ENCODE measurements at regions not wholly inside any gene's neighbourhood (a gene's known extent, or its start where the extent isn't known, plus 50 kb on each side); places are given as distances from the start of the nearest gene placed in this dataset.

GRCh38 chr2:136360790-136361189 lies 242.8 kb upstream of the CXCR4 start:
- DNase-seq = no peak
- in situ Hi-C loops (cut with HindIII; ENCODE audit: low pct_ligation_motif_present, low pct_unique_long_range_greater_than_20kb, low sequenced_read_pairs) = no loop called here

GRCh38 chr2:136359121-136359965 lies 241.4 kb upstream of the CXCR4 start:
- in situ Hi-C loops (cut with HindIII; ENCODE audit: low pct_ligation_motif_present, low pct_unique_long_range_greater_than_20kb, low sequenced_read_pairs) = no loop called here
- DNase-seq = no peak

- DNase-seq = no peak
- in situ Hi-C loops (cut with HindIII; ENCODE audit: low pct_ligation_motif_present, low pct_unique_long_range_greater_than_20kb, low sequenced_read_pairs) = no loop called here
Measured at GRCh38 chr2:136358576-136358975, 240.6 kb upstream of the CXCR4 start.

- no peak for DNase-seq
- in situ Hi-C loops (cut with HindIII; ENCODE audit: low pct_ligation_motif_present, low pct_unique_long_range_greater_than_20kb, low sequenced_read_pairs) = no loop called here
Measured at GRCh38 chr2:136357007-136357380, 239.0 kb upstream of the CXCR4 start.

GRCh38 chr2:136356125-136357006 lies 238.4 kb upstream of the CXCR4 start:
- in situ Hi-C loops (cut with HindIII; ENCODE audit: low pct_ligation_motif_present, low pct_unique_long_range_greater_than_20kb, low sequenced_read_pairs) = no loop called here
- no peak for DNase-seq

- no peak for DNase-seq
- in situ Hi-C loops (cut with HindIII; ENCODE audit: low pct_ligation_motif_present, low pct_unique_long_range_greater_than_20kb, low sequenced_read_pairs) = no loop called here
Measured at GRCh38 chr2:136351684-136352083, 233.7 kb upstream of the CXCR4 start.

- no peak for DNase-seq
- in situ Hi-C loops (cut with HindIII; ENCODE audit: low pct_ligation_motif_present, low pct_unique_long_range_greater_than_20kb, low sequenced_read_pairs) = no loop called here
Measured at GRCh38 chr2:136347981-136348380, 230.0 kb upstream of the CXCR4 start.

- in situ Hi-C loops (cut with HindIII; ENCODE audit: low pct_ligation_motif_present, low pct_unique_long_range_greater_than_20kb, low sequenced_read_pairs) = no loop called here
- no peak for DNase-seq
Measured at GRCh38 chr2:136344339-136344738, 226.4 kb upstream of the CXCR4 start.

- DNase-seq = no peak
- in situ Hi-C loops (cut with HindIII; ENCODE audit: low pct_ligation_motif_present, low pct_unique_long_range_greater_than_20kb, low sequenced_read_pairs) = no loop called here
Measured at GRCh38 chr2:136342138-136342537, 224.2 kb upstream of the CXCR4 start.

- in situ Hi-C loops (cut with HindIII; ENCODE audit: low pct_ligation_motif_present, low pct_unique_long_range_greater_than_20kb, low sequenced_read_pairs) = no loop called here
- no peak for DNase-seq
Measured at GRCh38 chr2:136334967-136335366, 217.0 kb upstream of the CXCR4 start.

- in situ Hi-C loops (cut with HindIII; ENCODE audit: low pct_ligation_motif_present, low pct_unique_long_range_greater_than_20kb, low sequenced_read_pairs) = no loop called here
- DNase-seq = no peak
Measured at GRCh38 chr2:136332436-136333095, 214.6 kb upstream of the CXCR4 start.

GRCh38 chr2:136331226-136331625 lies 213.3 kb upstream of the CXCR4 start:
- in situ Hi-C loops (cut with HindIII; ENCODE audit: low pct_ligation_motif_present, low pct_unique_long_range_greater_than_20kb, low sequenced_read_pairs) = no loop called here
- DNase-seq = no peak

GRCh38 chr2:136328207-136328795 lies 210.4 kb upstream of the CXCR4 start:
- no peak for DNase-seq
- in situ Hi-C loops (cut with HindIII; ENCODE audit: low pct_ligation_motif_present, low pct_unique_long_range_greater_than_20kb, low sequenced_read_pairs) = no loop called here

GRCh38 chr2:136327162-136327852 lies 209.4 kb upstream of the CXCR4 start:
- in situ Hi-C loops (cut with HindIII; ENCODE audit: low pct_ligation_motif_present, low pct_unique_long_range_greater_than_20kb, low sequenced_read_pairs) = no loop called here
- DNase-seq = no peak

GRCh38 chr2:136325844-136326331 lies 207.9 kb upstream of the CXCR4 start:
- DNase-seq = no peak
- in situ Hi-C loops (cut with HindIII; ENCODE audit: low pct_ligation_motif_present, low pct_unique_long_range_greater_than_20kb, low sequenced_read_pairs) = no loop called here

GRCh38 chr2:136324966-136325365 lies 207.0 kb upstream of the CXCR4 start:
- in situ Hi-C loops (cut with HindIII; ENCODE audit: low pct_ligation_motif_present, low pct_unique_long_range_greater_than_20kb, low sequenced_read_pairs) = no loop called here
- DNase-seq = no peak

GRCh38 chr2:136323935-136324334 lies 206.0 kb upstream of the CXCR4 start:
- DNase-seq = no peak
- in situ Hi-C loops (cut with HindIII; ENCODE audit: low pct_ligation_motif_present, low pct_unique_long_range_greater_than_20kb, low sequenced_read_pairs) = no loop called here

- DNase-seq = no peak
- in situ Hi-C loops (cut with HindIII; ENCODE audit: low pct_ligation_motif_present, low pct_unique_long_range_greater_than_20kb, low sequenced_read_pairs) = no loop called here
Measured at GRCh38 chr2:136323195-136323594, 205.2 kb upstream of the CXCR4 start.
